Hepatocyte (in vitro differentiated cells): ENCODE measurements at regions not wholly inside any gene's neighbourhood (a gene's known extent, or its start where the extent isn't known, plus 50 kb on each side); places are given as distances from the start of the nearest gene placed in this dataset.

Experiments
- EZH2 ChIP-seq: fragments of 200-600 bp; sonication (generic); IDR thresholded peaks from 2 replicates; pipeline ENCODE4 v1.6.1; 2016; ENCODE audit warnings: antibody characterized with exemption, mild to moderate bottlenecking, borderline replicate concordance
- EZH2phosphoT487 ChIP-seq: fragments of 200-600 bp; sonication (generic); IDR thresholded peaks from one replicate; pipeline ENCODE4 v1.6.1; 2018; ENCODE audit warnings: antibody characterized with exemption, mild to moderate bottlenecking, low read depth, moderate library complexity; ENCODE audit not compliant: unreplicated experiment, severe bottlenecking
- TF ChIP-seq, protein P1 (sequence below): fragments of 200-600 bp; sonication (generic); IDR thresholded peaks from 2 replicates; pipeline ENCODE4 v1.5.1; 2016; ENCODE audit warnings: antibody characterized with exemption, mild to moderate bottlenecking; ENCODE audit not compliant: poor library complexity

- TF ChIP-seq, protein P1, sequence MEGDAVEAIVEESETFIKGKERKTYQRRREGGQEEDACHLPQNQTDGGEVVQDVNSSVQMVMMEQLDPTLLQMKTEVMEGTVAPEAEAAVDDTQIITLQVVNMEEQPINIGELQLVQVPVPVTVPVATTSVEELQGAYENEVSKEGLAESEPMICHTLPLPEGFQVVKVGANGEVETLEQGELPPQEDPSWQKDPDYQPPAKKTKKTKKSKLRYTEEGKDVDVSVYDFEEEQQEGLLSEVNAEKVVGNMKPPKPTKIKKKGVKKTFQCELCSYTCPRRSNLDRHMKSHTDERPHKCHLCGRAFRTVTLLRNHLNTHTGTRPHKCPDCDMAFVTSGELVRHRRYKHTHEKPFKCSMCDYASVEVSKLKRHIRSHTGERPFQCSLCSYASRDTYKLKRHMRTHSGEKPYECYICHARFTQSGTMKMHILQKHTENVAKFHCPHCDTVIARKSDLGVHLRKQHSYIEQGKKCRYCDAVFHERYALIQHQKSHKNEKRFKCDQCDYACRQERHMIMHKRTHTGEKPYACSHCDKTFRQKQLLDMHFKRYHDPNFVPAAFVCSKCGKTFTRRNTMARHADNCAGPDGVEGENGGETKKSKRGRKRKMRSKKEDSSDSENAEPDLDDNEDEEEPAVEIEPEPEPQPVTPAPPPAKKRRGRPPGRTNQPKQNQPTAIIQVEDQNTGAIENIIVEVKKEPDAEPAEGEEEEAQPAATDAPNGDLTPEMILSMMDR, result no peak
- TF ChIP-seq EZH2, result no peak
- no peak for TF ChIP-seq EZH2phosphoT487
Measured at GRCh38 chr18:27527856-27528255, 342.7 kb upstream of the CHST9 start.
